ENCODE measurements at regions not wholly inside any gene's neighbourhood (a gene's known extent, or its start where the extent isn't known, plus 50 kb on each side); places are given as distances from the start of the nearest gene placed in this dataset.
"Not testable (repeated sequence)": the region's sequence is repeated elsewhere in the genome, so short reads cannot be mapped to it uniquely, and the experiment has no call there.

GRCh38 chr5:96533371-96533770 is 100.3 kb upstream of the PCSK1 start:
- no peak overlapping the region for H3K27ac ChIP-seq
- TF ChIP-seq CTCF (conservative IDR thresholded peaks at IDR 0.05): no peak

GRCh38 chr5:96537386-96537785 is 104.3 kb upstream of the PCSK1 start:
- H3K27ac ChIP-seq: no peak overlapping the region
- no peak for TF ChIP-seq CTCF (conservative IDR thresholded peaks at IDR 0.05)

GRCh38 chr5:96538808-96539250 is 105.8 kb upstream of the PCSK1 start:
- no peak for TF ChIP-seq CTCF (conservative IDR thresholded peaks at IDR 0.05)
- no peak overlapping the region for H3K27ac ChIP-seq

- no peak overlapping the region for H3K27ac ChIP-seq
- no peak for TF ChIP-seq CTCF (conservative IDR thresholded peaks at IDR 0.05)
Observed at GRCh38 chr5:96546120-96546519, 113.1 kb upstream of the PCSK1 start.

- no peak overlapping the region for H3K27ac ChIP-seq
- no peak for TF ChIP-seq CTCF (conservative IDR thresholded peaks at IDR 0.05)
Observed at GRCh38 chr5:96547486-96547885, 114.4 kb upstream of the PCSK1 start.

- TF ChIP-seq CTCF (conservative IDR thresholded peaks at IDR 0.05): peak; percentile 30
- H3K27ac ChIP-seq: no peak overlapping the region
Observed at GRCh38 chr5:96548905-96549304, 113.3 kb upstream of the CAST start.

GRCh38 chr5:96560857-96561256 is 101.3 kb upstream of the CAST start:
- H3K27ac ChIP-seq: not testable (repeated sequence)

GRCh38 chr5:96562614-96563013 is 99.6 kb upstream of the CAST start:
- no peak overlapping the region for H3K27ac ChIP-seq
- no peak for TF ChIP-seq CTCF (conservative IDR thresholded peaks at IDR 0.05)

Measured in VCaP (cell line).